HepG2 (cell line): ENCODE measurements at regions not wholly inside any gene's neighbourhood (a gene's known extent, or its start where the extent isn't known, plus 50 kb on each side); places are given as distances from the start of the nearest gene placed in this dataset.

Experiments used
- ATF4 ChIP-seq, 2 experiments: fragments of 450-650 bp in 1 of 2; sonication (generic) in 1 of 2; formaldehyde crosslinking; IDR thresholded peaks; 2 replicates each; pipeline versions ENCODE4 v1.5.0 to v1.8.0; 2020 to 2022; ENCODE audit warnings: mild to moderate bottlenecking in 1 of 2, missing genetic modification reagents in 1 of 2
- ATF7-NPFF ChIP-seq: sonication (generic); formaldehyde crosslinking; IDR thresholded peaks from 2 replicates; pipeline ENCODE4 v1.8.1; 2023; ENCODE audit warnings: mild to moderate bottlenecking, low read depth, missing genetic modification reagents, moderate library complexity
- ATM ChIP-seq: fragments of 450-650 bp; IDR thresholded peaks from 2 replicates; pipeline ENCODE4 v1.7.1; 2017; ENCODE audit warnings: mild to moderate bottlenecking, borderline replicate concordance
- HDAC2 ChIP-seq: sonication (generic); formaldehyde crosslinking; IDR thresholded peaks from 2 replicates; pipeline ENCODE4 v1.4.0; 2020; ENCODE audit warnings: missing genetic modification reagents
- HNRNPLL ChIP-seq: fragments of 200-400 bp; formaldehyde crosslinking; IDR thresholded peaks from 2 replicates; pipeline ENCODE4 v1.6.1; 2017; ENCODE audit warnings: mild to moderate bottlenecking, low read depth, low read length; ENCODE audit not compliant: poor library complexity, severe bottlenecking
- MTERF4 ChIP-seq: sonication (generic); formaldehyde crosslinking; IDR thresholded peaks from 2 replicates; pipeline ENCODE4 v1.8.0; 2023; ENCODE audit warnings: mild to moderate bottlenecking, missing genetic modification reagents
- NR2F6 ChIP-seq, 2 experiments: IDR thresholded peaks; 2 replicates each; pipeline ENCODE4 v1.6.1; 2016; ENCODE audit warnings: antibody characterized with exemption in 1 of 2, mild to moderate bottlenecking in 1 of 2
- SOX6 ChIP-seq, 2 experiments: fragments of 450-650 bp in 1 of 2; sonication (generic) in 1 of 2; formaldehyde crosslinking in 1 of 2; IDR thresholded peaks; 2 replicates each; pipeline versions ENCODE4 v1.4.0 to v1.6.1; 2017 to 2020; ENCODE audit warnings: antibody characterized with exemption in 1 of 2, mild to moderate bottlenecking in 1 of 2, missing genetic modification reagents in 1 of 2
- U2AF2 ChIP-seq: fragments of 200-400 bp; formaldehyde crosslinking; IDR thresholded peaks from 2 replicates; pipeline ENCODE4 v1.6.1; 2017; ENCODE audit warnings: low read depth, mild to moderate bottlenecking, low read length
- ZBTB3 ChIP-seq: sonication (generic); formaldehyde crosslinking; IDR thresholded peaks from 2 replicates; pipeline ENCODE4 v1.4.0; 2020; ENCODE audit warnings: low read depth, mild to moderate bottlenecking, moderate library complexity, missing genetic modification reagents, borderline replicate concordance
- ZNF124 ChIP-seq: sonication (generic); formaldehyde crosslinking; IDR thresholded peaks from 2 replicates; pipeline ENCODE4 v1.4.0; 2020; ENCODE audit warnings: missing genetic modification reagents
- ZNF383 ChIP-seq: sonication (generic); formaldehyde crosslinking; IDR thresholded peaks from 2 replicates; pipeline ENCODE4 v1.4.0; 2020; ENCODE audit warnings: missing genetic modification reagents, mild to moderate bottlenecking, borderline replicate concordance
- ZNF430 ChIP-seq: sonication (generic); formaldehyde crosslinking; IDR thresholded peaks from 2 replicates; pipeline ENCODE4 v1.9.0; 2021; ENCODE audit warnings: mild to moderate bottlenecking, missing genetic modification reagents
- ZNF720 ChIP-seq: sonication (generic); formaldehyde crosslinking; IDR thresholded peaks from 2 replicates; pipeline ENCODE4 v1.4.0; 2020; ENCODE audit warnings: missing genetic modification reagents
- ZSCAN31 ChIP-seq: sonication (generic); formaldehyde crosslinking; IDR thresholded peaks from 2 replicates; pipeline ENCODE4 v1.5.0; 2020; ENCODE audit warnings: low read depth, mild to moderate bottlenecking, missing genetic modification reagents
- ZUFSP ChIP-seq: sonication (generic); formaldehyde crosslinking; IDR thresholded peaks from 2 replicates; pipeline ENCODE4 v1.9.0; 2021; ENCODE audit warnings: missing genetic modification reagents, mild to moderate bottlenecking, borderline replicate concordance
- TF ChIP-seq, protein P1 (sequence below): sonication (generic); formaldehyde crosslinking; IDR thresholded peaks from 2 replicates; pipeline ENCODE4 v1.5.0; 2020; ENCODE audit warnings: mild to moderate bottlenecking, missing genetic modification reagents, borderline replicate concordance

GRCh38 chr18:31244771-31245394, 73.1 kb upstream of the DSG1 start (continued):
- TF ChIP-seq ZUFSP (no peak), NR2F6 (IDR thresholded peaks at IDR 0.05) (no peak), NR2F6 (CRISPR knock-in tag; IDR thresholded peaks at IDR 0.05) (no peak), ATF7-NPFF (no peak), ATM (no peak), HDAC2 (no peak), ZNF430 (CRISPR knock-in tag) (no peak), ZSCAN31 (CRISPR knock-in tag) (no peak), MTERF4 (CRISPR knock-in tag) (no peak), ZNF720 (CRISPR knock-in tag) (no peak), U2AF2 (no peak), HNRNPLL (no peak), ZNF124 (no peak), ZBTB3 (CRISPR knock-in tag) (no peak), ATF4 (CRISPR knock-in tag; IDR thresholded peaks at IDR 0.05) (no peak), SOX6 (IDR thresholded peaks at IDR 0.05) (no peak), SOX6 (CRISPR knock-in tag; IDR thresholded peaks at IDR 0.05) (no peak), ZNF383 (CRISPR knock-in tag) (no peak)
- TF ChIP-seq, protein P1, sequence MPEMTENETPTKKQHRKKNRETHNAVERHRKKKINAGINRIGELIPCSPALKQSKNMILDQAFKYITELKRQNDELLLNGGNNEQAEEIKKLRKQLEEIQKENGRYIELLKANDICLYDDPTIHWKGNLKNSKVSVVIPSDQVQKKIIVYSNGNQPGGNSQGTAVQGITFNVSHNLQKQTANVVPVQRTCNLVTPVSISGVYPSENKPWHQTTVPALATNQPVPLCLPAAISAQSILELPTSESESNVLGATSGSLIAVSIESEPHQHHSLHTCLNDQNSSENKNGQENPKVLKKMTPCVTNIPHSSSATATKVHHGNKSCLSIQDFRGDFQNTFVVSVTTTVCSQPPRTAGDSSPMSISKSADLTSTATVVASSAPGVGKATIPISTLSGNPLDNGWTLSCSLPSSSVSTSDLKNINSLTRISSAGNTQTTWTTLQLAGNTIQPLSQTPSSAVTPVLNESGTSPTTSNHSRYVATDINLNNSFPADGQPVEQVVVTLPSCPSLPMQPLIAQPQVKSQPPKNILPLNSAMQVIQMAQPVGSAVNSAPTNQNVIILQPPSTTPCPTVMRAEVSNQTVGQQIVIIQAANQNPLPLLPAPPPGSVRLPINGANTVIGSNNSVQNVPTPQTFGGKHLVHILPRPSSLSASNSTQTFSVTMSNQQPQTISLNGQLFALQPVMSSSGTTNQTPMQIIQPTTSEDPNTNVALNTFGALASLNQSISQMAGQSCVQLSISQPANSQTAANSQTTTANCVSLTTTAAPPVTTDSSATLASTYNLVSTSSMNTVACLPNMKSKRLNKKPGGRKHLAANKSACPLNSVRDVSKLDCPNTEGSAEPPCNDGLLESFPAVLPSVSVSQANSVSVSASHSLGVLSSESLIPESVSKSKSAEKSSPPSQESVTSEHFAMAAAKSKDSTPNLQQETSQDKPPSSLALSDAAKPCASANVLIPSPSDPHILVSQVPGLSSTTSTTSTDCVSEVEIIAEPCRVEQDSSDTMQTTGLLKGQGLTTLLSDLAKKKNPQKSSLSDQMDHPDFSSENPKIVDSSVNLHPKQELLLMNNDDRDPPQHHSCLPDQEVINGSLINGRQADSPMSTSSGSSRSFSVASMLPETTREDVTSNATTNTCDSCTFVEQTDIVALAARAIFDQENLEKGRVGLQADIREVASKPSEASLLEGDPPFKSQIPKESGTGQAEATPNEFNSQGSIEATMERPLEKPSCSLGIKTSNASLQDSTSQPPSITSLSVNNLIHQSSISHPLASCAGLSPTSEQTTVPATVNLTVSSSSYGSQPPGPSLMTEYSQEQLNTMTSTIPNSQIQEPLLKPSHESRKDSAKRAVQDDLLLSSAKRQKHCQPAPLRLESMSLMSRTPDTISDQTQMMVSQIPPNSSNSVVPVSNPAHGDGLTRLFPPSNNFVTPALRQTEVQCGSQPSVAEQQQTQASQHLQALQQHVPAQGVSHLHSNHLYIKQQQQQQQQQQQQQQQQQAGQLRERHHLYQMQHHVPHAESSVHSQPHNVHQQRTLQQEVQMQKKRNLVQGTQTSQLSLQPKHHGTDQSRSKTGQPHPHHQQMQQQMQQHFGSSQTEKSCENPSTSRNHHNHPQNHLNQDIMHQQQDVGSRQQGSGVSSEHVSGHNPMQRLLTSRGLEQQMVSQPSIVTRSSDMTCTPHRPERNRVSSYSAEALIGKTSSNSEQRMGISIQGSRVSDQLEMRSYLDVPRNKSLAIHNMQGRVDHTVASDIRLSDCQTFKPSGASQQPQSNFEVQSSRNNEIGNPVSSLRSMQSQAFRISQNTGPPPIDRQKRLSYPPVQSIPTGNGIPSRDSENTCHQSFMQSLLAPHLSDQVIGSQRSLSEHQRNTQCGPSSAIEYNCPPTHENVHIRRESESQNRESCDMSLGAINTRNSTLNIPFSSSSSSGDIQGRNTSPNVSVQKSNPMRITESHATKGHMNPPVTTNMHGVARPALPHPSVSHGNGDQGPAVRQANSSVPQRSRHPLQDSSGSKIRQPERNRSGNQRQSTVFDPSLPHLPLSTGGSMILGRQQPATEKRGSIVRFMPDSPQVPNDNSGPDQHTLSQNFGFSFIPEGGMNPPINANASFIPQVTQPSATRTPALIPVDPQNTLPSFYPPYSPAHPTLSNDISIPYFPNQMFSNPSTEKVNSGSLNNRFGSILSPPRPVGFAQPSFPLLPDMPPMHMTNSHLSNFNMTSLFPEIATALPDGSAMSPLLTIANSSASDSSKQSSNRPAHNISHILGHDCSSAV (CRISPR knock-in tag) = no peak
